Stimulated activated naive CD4-positive, alpha-beta T cell treated with Interleukin-2 at 50 U/mL for 16 hours (primary cell): ENCODE measurements at regions not wholly inside any gene's neighbourhood (a gene's known extent, or its start where the extent isn't known, plus 50 kb on each side); places are given as distances from the start of the nearest gene placed in this dataset.

Experiments used
- DNase-seq: peaks from one replicate; lab custom pipeline; 2025; lab: John Stamatoyannopoulos, UW

GRCh38 chr2:102078773-102079172 lies 63.8 kb upstream of the IL1R1 start:
- DNase-seq, result no peak

GRCh38 chr2:102080451-102081242 lies 61.9 kb upstream of the IL1R1 start:
- no peak for DNase-seq

GRCh38 chr2:102081243-102081522 lies 61.4 kb upstream of the IL1R1 start:
- no peak for DNase-seq

- DNase-seq, result no peak
Measured at GRCh38 chr2:102081606-102082005, 60.9 kb upstream of the IL1R1 start.

GRCh38 chr2:102082571-102083392 lies 59.8 kb upstream of the IL1R1 start:
- DNase-seq, result peak; percentile 57

- no peak for DNase-seq
Measured at GRCh38 chr2:102083393-102083703, 59.2 kb upstream of the IL1R1 start.

GRCh38 chr2:102084651-102085050 lies 57.9 kb upstream of the IL1R1 start:
- DNase-seq, result no peak

- DNase-seq, result no peak
Measured at GRCh38 chr2:102085238-102085637, 57.3 kb upstream of the IL1R1 start.

GRCh38 chr2:102086150-102086872 lies 56.2 kb upstream of the IL1R1 start:
- no peak for DNase-seq

GRCh38 chr2:102091121-102091520 lies 51.4 kb upstream of the IL1R1 start:
- no peak for DNase-seq

- no peak for DNase-seq
Measured at GRCh38 chr2:102091908-102092307, 50.6 kb upstream of the IL1R1 start.

- no peak for DNase-seq
Measured at GRCh38 chr2:102092535-102092934, 50.0 kb upstream of the IL1R1 start.
